Islet of Langerhans (tissue), 1 donor: ENCODE measurements at regions not wholly inside any gene's neighbourhood (a gene's known extent, or its start where the extent isn't known, plus 50 kb on each side); places are given as distances from the start of the nearest gene placed in this dataset.
A peak's percentile ranks its signal among the peaks of the same experiment; 100 is the strongest.

Source experiments
- FAIRE-seq: peaks from one replicate; lab custom pipeline; 2011; peaks lifted over from hg19 to GRCh38; lab: Jason Lieb, UNC

GRCh38 chr9:26311463-26311995 is 581.1 kb downstream of the CAAP1 start:
- FAIRE-seq, result no peak

DNA sequence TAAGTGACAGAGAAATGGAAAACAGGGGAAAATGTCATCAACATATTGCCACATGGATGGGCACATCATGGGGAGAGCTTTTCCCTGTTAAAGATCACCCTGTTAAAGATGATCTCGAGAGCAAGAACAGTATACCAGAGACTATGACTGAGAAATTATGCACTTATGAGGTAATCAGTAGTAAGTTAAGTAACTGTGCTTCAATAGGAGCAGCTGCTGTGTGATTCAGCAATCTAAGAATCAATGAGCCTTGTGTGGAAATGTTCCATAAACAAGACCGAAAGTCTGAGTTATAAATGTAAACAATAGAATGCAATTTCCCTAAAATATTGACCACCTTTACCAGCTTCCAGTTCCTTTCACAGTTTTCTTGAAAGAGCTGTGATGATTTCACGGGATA is 582.3 kb downstream of the CAAP1 start:
- peak; percentile 94 for FAIRE-seq

GRCh38 chr9:26308328-26308727 is 584.3 kb downstream of the CAAP1 start:
- FAIRE-seq, result no peak

DNA sequence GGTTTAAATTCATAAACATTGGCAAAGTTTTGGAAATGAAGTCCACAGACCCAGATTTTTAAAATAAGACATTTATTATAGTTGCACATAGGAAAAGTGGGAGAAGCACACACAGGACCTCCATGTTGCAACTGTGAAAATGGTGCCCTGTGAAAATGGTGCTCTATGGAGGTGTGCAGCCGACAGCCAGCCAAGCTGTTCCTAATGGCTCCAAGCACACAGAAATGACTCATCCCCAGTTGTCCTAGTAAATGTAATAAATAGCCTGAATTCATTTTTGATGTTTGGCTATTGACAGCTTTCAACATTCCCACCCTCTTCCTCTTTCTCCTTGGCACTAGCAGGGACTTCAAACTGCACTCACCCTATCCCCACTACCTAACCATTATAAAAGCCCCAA is 590.9 kb downstream of the CAAP1 start:
- peak; percentile 86 for FAIRE-seq

GRCh38 chr9:26301046-26301445 is 591.6 kb downstream of the CAAP1 start:
- FAIRE-seq, result peak; percentile 95

DNA sequence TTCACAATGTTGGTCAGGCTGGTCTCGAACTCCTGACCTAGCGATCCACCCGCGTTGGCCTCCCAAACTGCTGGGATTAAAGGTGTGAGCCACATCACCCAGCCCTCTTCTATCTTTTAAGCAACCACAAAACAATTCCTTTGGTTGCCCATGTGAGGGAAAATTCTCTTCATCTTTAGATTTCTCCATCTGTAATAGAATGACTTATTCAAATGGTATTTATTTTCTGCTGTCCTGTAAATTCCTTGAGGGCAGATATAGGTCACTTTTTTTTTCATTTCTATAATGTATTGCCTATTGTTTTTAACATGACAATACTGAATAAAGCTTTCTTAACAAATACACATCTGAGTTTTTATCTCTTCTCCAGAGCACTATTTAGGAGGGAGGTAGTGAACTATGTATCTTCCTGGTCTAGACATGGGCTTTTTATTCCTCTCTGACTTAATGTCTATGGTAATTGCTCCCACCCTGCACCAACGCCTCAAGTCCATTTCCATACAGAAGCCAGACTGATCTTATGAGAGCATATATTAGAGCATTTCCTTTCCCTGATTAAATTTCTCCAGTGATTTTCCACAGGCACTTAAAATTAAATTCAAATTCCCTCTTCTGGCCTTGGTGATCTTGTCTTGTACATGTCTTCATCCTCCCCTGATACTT is 595.6 kb downstream of the CAAP1 start:
- FAIRE-seq, result no peak

DNA sequence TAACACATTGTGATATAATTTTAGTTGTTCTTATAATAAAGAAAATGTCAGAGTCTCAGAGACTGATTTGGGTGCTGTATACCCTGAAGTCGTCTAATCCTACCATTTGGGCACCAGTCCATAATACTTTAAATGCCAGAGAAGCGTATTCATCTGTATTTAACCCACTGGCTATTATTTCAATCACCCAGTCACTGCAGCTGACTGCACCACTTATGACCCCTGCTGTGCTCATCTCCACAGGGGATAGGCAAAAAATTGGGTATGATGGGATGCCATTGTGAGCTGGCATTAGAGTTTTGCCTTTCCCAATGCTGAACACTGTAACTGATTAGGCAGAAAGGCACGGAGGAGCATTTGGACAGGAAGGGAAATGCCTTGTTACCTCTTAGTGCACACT is 599.7 kb downstream of the CAAP1 start:
- no peak for FAIRE-seq

GRCh38 chr9:26271495-26272122 is 593.4 kb upstream of the TUSC1 start:
- FAIRE-seq, result no peak

DNA sequence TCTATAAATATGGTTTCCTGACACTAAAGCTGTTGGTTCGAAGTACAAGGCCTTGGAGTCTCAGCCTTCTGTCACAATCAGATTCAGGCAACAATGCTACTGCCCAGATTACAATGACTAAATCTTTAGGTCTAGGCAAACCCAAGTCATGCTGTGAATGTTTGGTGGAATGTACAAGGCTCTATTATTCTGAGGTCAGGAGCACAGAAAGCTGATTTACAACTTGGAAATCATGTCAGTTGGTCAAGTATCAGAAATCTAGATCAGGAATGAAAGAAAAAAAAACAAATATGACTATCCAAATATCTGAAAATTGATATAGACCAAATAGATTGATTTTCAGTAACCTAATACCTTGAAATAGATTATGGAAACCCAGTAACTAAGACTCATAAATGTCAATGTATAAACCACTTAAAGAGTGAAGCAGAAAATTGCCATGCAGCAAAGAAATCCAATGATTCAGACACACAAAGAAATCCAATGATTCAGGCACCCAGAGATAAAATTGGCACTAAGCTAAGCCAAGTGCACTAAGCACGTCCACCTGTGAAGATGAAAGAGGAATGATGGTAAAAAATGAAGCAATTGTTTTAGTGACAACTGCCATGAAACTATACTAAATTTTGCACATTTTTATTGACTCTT is 588.0 kb upstream of the TUSC1 start:
- FAIRE-seq, result no peak

GRCh38 chr9:26264709-26265601 is 586.7 kb upstream of the TUSC1 start:
- FAIRE-seq, result no peak

- no peak for FAIRE-seq
These were observed 585.2 kb upstream of the TUSC1 start for GRCh38 chr9:26263478-26263877.

DNA sequence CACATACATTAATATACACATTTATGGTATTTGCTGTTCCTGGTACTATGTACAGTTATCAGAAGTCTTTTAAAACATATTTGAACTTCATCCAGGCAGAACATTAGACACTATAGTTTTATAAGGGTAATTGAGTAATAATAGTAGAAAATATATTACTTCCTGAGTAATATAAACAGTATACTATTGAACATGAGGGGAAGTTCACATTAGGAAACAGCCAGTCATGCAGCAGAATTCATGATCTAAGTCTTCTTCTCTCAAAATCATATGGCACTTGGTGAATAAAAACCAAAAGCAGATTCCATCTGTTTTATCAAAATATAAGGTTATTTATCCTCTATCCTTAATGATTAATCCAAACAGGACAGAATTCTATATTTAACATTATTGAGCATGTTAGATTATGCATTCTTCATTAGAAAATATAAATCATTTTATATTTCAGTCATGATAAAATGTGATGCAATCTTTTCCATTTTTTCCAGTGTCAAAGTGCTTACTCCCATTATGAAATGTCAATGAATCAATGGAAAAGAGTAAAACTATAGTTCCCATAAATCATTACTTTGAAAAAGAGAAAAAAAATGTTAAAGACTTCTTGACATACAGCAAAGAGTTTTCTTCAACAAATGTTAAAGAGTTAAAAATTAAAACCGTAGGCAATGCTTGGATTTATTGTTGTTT is 584.3 kb upstream of the TUSC1 start:
- peak; percentile 74 for FAIRE-seq

DNA sequence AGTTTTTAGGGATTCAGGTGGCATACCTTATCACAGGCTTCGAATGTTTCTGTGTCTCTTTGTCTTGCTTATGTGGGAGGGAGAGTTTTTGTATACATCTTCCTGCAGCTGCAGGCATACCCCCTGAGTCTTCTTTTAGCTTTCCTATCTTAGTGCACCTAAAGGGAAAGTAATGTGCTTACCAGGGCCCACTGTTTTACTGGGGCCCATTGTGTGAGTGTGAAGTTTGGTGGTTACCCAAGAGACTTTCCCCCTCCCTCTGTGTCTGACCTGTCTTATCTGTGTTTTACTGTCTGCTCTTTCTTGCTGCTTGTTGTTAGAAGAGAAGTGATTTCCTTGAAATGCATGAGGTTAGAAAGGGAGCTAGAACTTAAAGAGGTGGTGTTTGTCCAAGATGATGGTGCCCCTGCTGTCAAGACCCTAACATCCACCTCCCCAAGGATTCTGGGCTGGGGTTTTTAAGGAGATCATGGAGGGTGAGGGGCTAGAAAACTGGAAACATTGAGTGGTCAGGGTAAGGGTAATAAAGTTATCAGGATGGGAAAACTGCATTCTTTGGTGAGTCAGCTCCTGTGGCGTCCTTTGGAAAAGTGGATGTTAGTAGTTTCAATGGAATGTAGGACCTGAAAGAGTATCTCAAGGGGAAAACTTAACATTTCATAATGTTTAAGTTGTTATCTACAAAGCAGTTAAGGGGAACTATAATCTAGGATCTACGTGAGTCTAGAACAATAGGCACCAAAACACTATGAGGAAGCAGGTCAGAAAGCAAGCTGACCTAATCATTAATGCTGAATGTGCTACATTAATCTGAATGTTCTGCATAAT is 583.5 kb upstream of the TUSC1 start:
- no peak for FAIRE-seq

DNA sequence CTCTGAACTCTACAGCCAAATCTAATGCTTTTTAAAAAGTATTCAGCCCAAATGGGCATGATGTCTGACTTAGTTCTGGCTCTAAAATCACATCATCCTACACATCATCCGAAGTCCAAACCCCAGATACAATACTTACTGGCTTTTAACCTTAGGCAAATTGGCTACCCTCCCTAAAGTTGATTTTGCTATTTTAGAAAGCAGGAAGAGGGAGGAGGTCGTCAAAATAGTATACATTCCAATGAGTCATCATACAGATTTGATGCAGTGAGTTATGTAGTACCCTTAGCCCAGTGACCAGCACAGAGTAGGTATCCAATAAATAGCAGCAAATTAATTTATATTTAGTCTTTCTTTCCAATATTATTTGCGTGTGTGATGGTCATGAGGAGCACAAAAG is 582.0 kb upstream of the TUSC1 start:
- FAIRE-seq, result no peak

GRCh38 chr9:26247861-26248260 is 569.6 kb upstream of the TUSC1 start:
- FAIRE-seq, result no peak

- no peak for FAIRE-seq
These were observed 566.6 kb upstream of the TUSC1 start for GRCh38 chr9:26244661-26245451.

DNA sequence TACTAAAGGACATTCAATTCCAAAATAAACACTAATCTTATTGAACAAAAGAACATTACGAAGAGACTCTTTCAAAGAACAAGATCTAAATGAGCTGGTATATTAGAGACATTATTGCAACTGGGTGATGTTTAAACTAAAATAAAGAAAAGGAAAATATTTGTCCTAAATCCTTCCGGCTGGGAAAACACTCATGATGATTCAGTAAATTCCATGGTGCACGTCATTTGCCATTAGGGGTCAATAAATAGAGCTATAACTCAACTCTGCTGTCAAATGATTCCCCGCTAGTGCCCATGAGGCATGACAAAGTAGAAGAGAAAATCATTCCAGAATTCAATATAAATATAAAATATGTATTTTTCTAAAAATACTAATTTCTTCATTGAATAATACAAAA is 565.5 kb upstream of the TUSC1 start:
- FAIRE-seq, result no peak

- peak; percentile 89 for FAIRE-seq
These were observed 564.9 kb upstream of the TUSC1 start for GRCh38 chr9:26243029-26243697.

GRCh38 chr9:26240020-26240419 is 561.8 kb upstream of the TUSC1 start:
- no peak for FAIRE-seq

GRCh38 chr9:26237256-26237655 is 559.0 kb upstream of the TUSC1 start:
- no peak for FAIRE-seq
